ENCODE measurements at regions not wholly inside any gene's neighbourhood (a gene's known extent, or its start where the extent isn't known, plus 50 kb on each side); places are given as distances from the start of the nearest gene placed in this dataset.

GRCh38 chr18:47571957-47572356, 320.5 kb upstream of the SKOR2 start:
- in situ Hi-C loops (cut with HindIII; ENCODE audit: extremely low pct_ligation_motif_present, low pct_unique_long_range_greater_than_20kb) = no loop called here

GRCh38 chr18:47566809-47567208, 315.3 kb upstream of the SKOR2 start:
- Histone ChIP-seq H4K20me1 (ENCODE audit: insufficient read depth, low read length) (no peaks in the 10 kb centered on the region), H3K4me2 (ENCODE audit: low read depth, low read length) (no peak overlapping the region), H3K9me3 (ENCODE audit: low read length) (no peaks in the 10 kb centered on the region), H3K9ac (ENCODE audit: insufficient read depth, low read depth, low read length) (no peak overlapping the region), H3K4me3 (replicated peaks in 1 of 3; ENCODE audit: insufficient read depth in 1 of 3, low read depth in 2 of 3, low read length in 3 of 3) (no peak overlapping the region), H3K27ac (ENCODE audit: extremely low read length, insufficient read depth, low read length) (no peak overlapping the region), H2AFZ (ENCODE audit: low read length) (no peak overlapping the region), H3K79me2 (ENCODE audit: insufficient read depth, low read length) (no peaks in the 10 kb centered on the region), H3K36me3 (replicated peaks in 1 of 2; ENCODE audit: control insufficient read depth in 1 of 2, insufficient read depth in 2 of 2, low read length in 2 of 2) (no peaks in the 10 kb centered on the region), H3K4me1 (ENCODE audit: insufficient read depth, low read length) (no peaks in the 10 kb centered on the region), H3K27me3 (ENCODE audit: control insufficient read depth in 1 of 2, insufficient read depth in 2 of 2, low read length in 2 of 2) (peaks cover 1 to 31% of the 10 kb centered on the region in 2 experiments; a peak in 3 of 5 replicates)
- no peak for FAIRE-seq
- no TSS peak for BruUV-seq (replicated peaks)
- CTCF ChIA-PET (ENCODE audit: low intra/inter-chr PET ratio, low total read pairs) = no interaction called here
- DNase-seq (ENCODE audit: low spot score) = no peak
- intact Hi-C loops (cut with micrococcal nuclease; ENCODE audit: unreplicated experiment) = no loop called here
- 9% methylated on average over 1 of the region's 1 CpG for WGBS (ENCODE audit: low lambda C conversion rate)
- in situ Hi-C loops (cut with HindIII; ENCODE audit: extremely low pct_ligation_motif_present, low pct_unique_long_range_greater_than_20kb) = no loop called here
- TF ChIP-seq ZNF629 (CRISPR knock-in tag; conservative IDR thresholded peaks at IDR 0.05) = no peak
- TF ChIP-seq RARA (CRISPR knock-in tag; IDR thresholded peaks at IDR 0.05) = no peak
- no peak for TF ChIP-seq GLI4 (CRISPR knock-in tag; IDR thresholded peaks at IDR 0.05; ENCODE audit: borderline replicate concordance)
- ATAC-seq = no peak
- POLR2A ChIA-PET = no interaction called here

More at GRCh38 chr18:47571957-47572356, 320.5 kb upstream of the SKOR2 start:
- H3K36me3 ChIP-seq (replicated peaks in 1 of 2; ENCODE audit: control insufficient read depth in 1 of 2, insufficient read depth in 2 of 2, low read length in 2 of 2) = no peaks in the 10 kb centered on the region
- no peak overlapping the region for H3K27ac ChIP-seq (ENCODE audit: extremely low read length, insufficient read depth, low read length)
- H4K20me1 ChIP-seq (ENCODE audit: insufficient read depth, low read length) = no peaks in the 10 kb centered on the region
- ChIA-PET POLR2A (no interaction called here), CTCF (ENCODE audit: low intra/inter-chr PET ratio, low total read pairs) (no interaction called here)
- no peak for TF ChIP-seq CREB1 (IDR thresholded peaks at IDR 0.05)
- no peak for TF ChIP-seq CREB1 (CRISPR knock-in tag; IDR thresholded peaks at IDR 0.05)
- no peak for TF ChIP-seq ZNF549 (CRISPR knock-in tag; IDR thresholded peaks at IDR 0.05)
- TF ChIP-seq CENPT (CRISPR knock-in tag; IDR thresholded peaks at IDR 0.05; ENCODE audit: low read depth) = no peak
- TF ChIP-seq LBX2 (CRISPR knock-in tag; IDR thresholded peaks at IDR 0.05; ENCODE audit: borderline replicate concordance) = no peak
- no peak for TF ChIP-seq ARHGAP35 (CRISPR knock-in tag; IDR thresholded peaks at IDR 0.05; ENCODE audit: borderline replicate concordance)
- H3K4me1 ChIP-seq (ENCODE audit: insufficient read depth, low read length) = peaks cover 26% of the 10 kb centered on the region
- H3K9ac ChIP-seq (ENCODE audit: insufficient read depth, low read depth, low read length) = no peak overlapping the region
- H3K4me2 ChIP-seq (ENCODE audit: low read depth, low read length) = no peak overlapping the region
- ATAC-seq (no peak), FAIRE-seq (no peak), DNase-seq (ENCODE audit: low spot score) (no peak)
- no peak overlapping the region for H3K4me3 ChIP-seq (replicated peaks in 1 of 3; ENCODE audit: insufficient read depth in 1 of 3, low read depth in 2 of 3, low read length in 3 of 3)
- no TSS peak for BruUV-seq (replicated peaks)
- no peaks in the 10 kb centered on the region for H3K79me2 ChIP-seq (ENCODE audit: insufficient read depth, low read length)
- 0% methylated on average over 2 of the region's 3 CpGs for WGBS (ENCODE audit: low lambda C conversion rate)
- H2AFZ ChIP-seq (ENCODE audit: low read length) = no peak overlapping the region
- peaks cover 3 to 42% of the 10 kb centered on the region in 2 experiments; a peak in 4 of 5 replicates for H3K27me3 ChIP-seq (ENCODE audit: control insufficient read depth in 1 of 2, insufficient read depth in 2 of 2, low read length in 2 of 2)
- H3K9me3 ChIP-seq (ENCODE audit: low read length) = no peaks in the 10 kb centered on the region
- intact Hi-C loops (cut with micrococcal nuclease; ENCODE audit: unreplicated experiment) = no loop called here
